Transverse colon (tissue), 4 donors: ENCODE measurements at regions not wholly inside any gene's neighbourhood (a gene's known extent, or its start where the extent isn't known, plus 50 kb on each side); places are given as distances from the start of the nearest gene placed in this dataset.

Experiments used
- DNase-seq: peaks from one replicate; pipeline ENCODE4 v3.0.0-alpha.2; 2019
- H3K27ac ChIP-seq, 4 donors: fragments of 200-600 bp; sonication (generic); 2 replicates each; pipeline ENCODE4 v1.5.1; 2016 to 2018; ENCODE audit warnings: inconsistent platforms in 4 of 4
- H3K27me3 ChIP-seq: fragments of 200-600 bp; sonication (generic); 2 replicates; pipeline ENCODE4 v1.5.1; 2017; ENCODE audit warnings: inconsistent platforms
- H3K36me3 ChIP-seq, 4 donors: fragments of 200-600 bp; sonication (generic); 2 replicates each; pipeline ENCODE4 v1.5.1; 2017 to 2019; ENCODE audit warnings: inconsistent platforms in 4 of 4
- H3K4me1 ChIP-seq, 4 donors: fragments of 200-600 bp; sonication (generic); 2 replicates each; pipeline ENCODE4 v1.5.1; 2017 to 2020; ENCODE audit warnings: inconsistent platforms in 4 of 4
- H3K4me3 ChIP-seq, 4 donors: fragments of 200-600 bp; sonication (generic); 1 replicate in 1 of 4; 2 replicates in 3 of 4; pipeline versions ENCODE4 v1.5.1 to v1.6.1; 2017 to 2019; ENCODE audit warnings: inconsistent platforms in 4 of 4
- H3K9me3 ChIP-seq, 2 donors: fragments of 200-600 bp; sonication (generic); 2 replicates each; pipeline ENCODE4 v1.5.1; 2017 to 2019; ENCODE audit warnings: inconsistent platforms in 2 of 2
- CTCF ChIP-seq, 5 experiments: fragments of 200-600 bp in 3 of 5; fragments of 450-650 bp in 2 of 5; sonication (generic) in 3 of 5; IDR thresholded peaks; 1 replicate in 2 of 5; 2 replicates in 3 of 5; pipeline ENCODE4 v1.5.1; 2016 to 2017; ENCODE audit warnings: antibody characterized with exemption in 5 of 5, inconsistent platforms in 3 of 5, mild to moderate bottlenecking in 2 of 5, moderate library complexity in 1 of 5
- EP300 ChIP-seq: sonication (generic); formaldehyde crosslinking; IDR thresholded peaks from one replicate; pipeline ENCODE4 v1.6.1; 2017; ENCODE audit warnings: antibody characterized with exemption, low read depth
- POLR2A ChIP-seq: fragments of 450-650 bp; IDR thresholded peaks from one replicate; pipeline ENCODE4 v1.6.1; 2016; ENCODE audit warnings: antibody characterized with exemption, mild to moderate bottlenecking, moderate library complexity
- POLR2AphosphoS5 ChIP-seq, 3 donors: sonication (generic); formaldehyde crosslinking; IDR thresholded peaks; one replicate each; pipeline ENCODE4 v1.6.1; 2016; ENCODE audit warnings: antibody characterized with exemption in 3 of 3
- WGBS, 2 donors: methylation state at CpG; one replicate each; pipeline ENCODE4 v1.1.5; 2018; ENCODE audit warnings: low coverage in 1 of 2; 5-methylcytosine and 5-hydroxymethylcytosine counted together
- in situ Hi-C, 4 donors: fragments of 200-750 bp; cut with MboI; loops; one replicate each; pipeline versions ENCODE4 v1.15.0 to v1.15.1; 2017; ENCODE audit warnings: low sequenced_read_pairs in 3 of 4, low pct_ligation_motif_present in 1 of 4, low pct_unique_long_range_greater_than_20kb in 1 of 4
- intact Hi-C: fragments of 100-400 bp; cut with DNase I; formaldehyde crosslinking; loops from one replicate; pipeline ENCODE4 v1.15.1; 2023; ENCODE audit warnings: low total_unique reads

- in situ Hi-C loops (no loop called here), intact Hi-C loops (no loop called here)
- TF ChIP-seq POLR2A (no peak), EP300 (no peak), CTCF (IDR thresholded peaks at IDR 0.05) (no peak)
- DNase-seq = no peak
- Histone ChIP-seq H3K4me1 (no peaks in the 10 kb centered on the region), H3K4me3 (no peak overlapping the region), H3K36me3 (no peaks in the 10 kb centered on the region), H3K9me3 (no peaks in the 10 kb centered on the region), H3K27me3 (no peaks in the 10 kb centered on the region), H3K27ac (no peak overlapping the region)
- WGBS, 2 donors = 86% methylated on average over 15 of the region's 19 CpGs; no CpG with 5 or more reads in 1 of the 2 donors
Measured at GRCh38 chr6:129957941-129958898, 60.2 kb upstream of the L3MBTL3 start.

GRCh38 chr6:129955584-129955983, 62.8 kb upstream of the L3MBTL3 start:
- DNase-seq = no peak
- no peak overlapping the region for H3K27ac ChIP-seq
- no peaks in the 10 kb centered on the region for H3K9me3 ChIP-seq
- H3K4me3 ChIP-seq = no peak overlapping the region
- in situ Hi-C loops = no loop called here
- TF ChIP-seq POLR2AphosphoS5 (IDR thresholded peaks at IDR 0.05) (no peak), CTCF (IDR thresholded peaks at IDR 0.05) (no peak), EP300 (no peak), POLR2A (no peak)
- no peaks in the 10 kb centered on the region for H3K36me3 ChIP-seq
- WGBS, 2 donors = 95 to 100% methylated on average over 1 of the region's 1 CpG
- H3K27me3 ChIP-seq = no peaks in the 10 kb centered on the region
- H3K4me1 ChIP-seq = no peaks in the 10 kb centered on the region
- intact Hi-C loops = no loop called here

- TF ChIP-seq POLR2A (no peak), CTCF (IDR thresholded peaks at IDR 0.05) (no peak), POLR2AphosphoS5 (IDR thresholded peaks at IDR 0.05) (no peak), EP300 (no peak)
- H3K27me3 ChIP-seq = no peaks in the 10 kb centered on the region
- WGBS, 2 donors = 83 to 100% methylated on average over 3 to 8 of the region's 8 CpGs
- no peaks in the 10 kb centered on the region for H3K9me3 ChIP-seq
- H3K4me3 ChIP-seq = no peak overlapping the region
- no peaks in the 10 kb centered on the region for H3K36me3 ChIP-seq
- no peaks in the 10 kb centered on the region for H3K4me1 ChIP-seq
- no peak for DNase-seq
- H3K27ac ChIP-seq = no peak overlapping the region
- intact Hi-C loops (no loop called here), in situ Hi-C loops (no loop called here)
Measured at GRCh38 chr6:129954749-129955431, 63.5 kb upstream of the L3MBTL3 start.

- Histone ChIP-seq H3K27ac (no peak overlapping the region), H3K4me3 (no peak overlapping the region), H3K36me3 (no peaks in the 10 kb centered on the region), H3K9me3 (no peaks in the 10 kb centered on the region), H3K4me1 (no peaks in the 10 kb centered on the region), H3K27me3 (no peaks in the 10 kb centered on the region)
- intact Hi-C loops (no loop called here), in situ Hi-C loops (no loop called here)
- 78 to 95% methylated on average over 1 of the region's 1 CpG for WGBS, 2 donors
- no peak for DNase-seq
- TF ChIP-seq EP300 (no peak), POLR2AphosphoS5 (IDR thresholded peaks at IDR 0.05) (no peak), POLR2A (no peak), CTCF (IDR thresholded peaks at IDR 0.05) (no peak)
Measured at GRCh38 chr6:129947797-129948196, 70.6 kb upstream of the L3MBTL3 start.
